ENCODE measurements at regions not wholly inside any gene's neighbourhood (a gene's known extent, or its start where the extent isn't known, plus 50 kb on each side); places are given as distances from the start of the nearest gene placed in this dataset.

DNA sequence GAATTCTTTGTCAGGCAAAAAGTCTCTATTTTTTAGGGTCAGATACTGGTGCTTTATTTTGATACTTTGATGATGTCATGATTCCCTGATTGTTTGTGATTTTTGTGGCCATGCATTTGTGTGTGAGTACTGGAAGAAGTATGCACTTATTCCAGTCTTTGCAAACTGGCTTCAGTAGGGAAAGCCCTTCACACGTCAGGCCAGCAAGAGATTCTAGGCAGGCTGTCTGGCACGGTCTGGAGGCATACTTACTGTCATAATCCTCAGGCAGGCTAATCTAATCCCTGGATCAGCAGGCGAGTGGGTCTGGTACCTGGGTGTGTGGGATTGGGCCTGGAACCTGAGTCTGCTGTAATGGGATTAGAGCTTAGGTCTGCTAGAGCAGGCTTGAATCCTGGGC is 391.8 kb upstream of the MMS22L start:
- TF ChIP-seq EZH2phosphoT487 (IDR thresholded peaks at IDR 0.05; ENCODE audit: borderline replicate concordance, low read length): no peak
- TF ChIP-seq, protein P1, sequence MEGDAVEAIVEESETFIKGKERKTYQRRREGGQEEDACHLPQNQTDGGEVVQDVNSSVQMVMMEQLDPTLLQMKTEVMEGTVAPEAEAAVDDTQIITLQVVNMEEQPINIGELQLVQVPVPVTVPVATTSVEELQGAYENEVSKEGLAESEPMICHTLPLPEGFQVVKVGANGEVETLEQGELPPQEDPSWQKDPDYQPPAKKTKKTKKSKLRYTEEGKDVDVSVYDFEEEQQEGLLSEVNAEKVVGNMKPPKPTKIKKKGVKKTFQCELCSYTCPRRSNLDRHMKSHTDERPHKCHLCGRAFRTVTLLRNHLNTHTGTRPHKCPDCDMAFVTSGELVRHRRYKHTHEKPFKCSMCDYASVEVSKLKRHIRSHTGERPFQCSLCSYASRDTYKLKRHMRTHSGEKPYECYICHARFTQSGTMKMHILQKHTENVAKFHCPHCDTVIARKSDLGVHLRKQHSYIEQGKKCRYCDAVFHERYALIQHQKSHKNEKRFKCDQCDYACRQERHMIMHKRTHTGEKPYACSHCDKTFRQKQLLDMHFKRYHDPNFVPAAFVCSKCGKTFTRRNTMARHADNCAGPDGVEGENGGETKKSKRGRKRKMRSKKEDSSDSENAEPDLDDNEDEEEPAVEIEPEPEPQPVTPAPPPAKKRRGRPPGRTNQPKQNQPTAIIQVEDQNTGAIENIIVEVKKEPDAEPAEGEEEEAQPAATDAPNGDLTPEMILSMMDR (IDR thresholded peaks at IDR 0.05; ENCODE audit: low read depth, low read length, poor library complexity, severe bottlenecking): no peak
